ENCODE measurements at regions not wholly inside any gene's neighbourhood (a gene's known extent, or its start where the extent isn't known, plus 50 kb on each side); places are given as distances from the start of the nearest gene placed in this dataset.

DNA sequence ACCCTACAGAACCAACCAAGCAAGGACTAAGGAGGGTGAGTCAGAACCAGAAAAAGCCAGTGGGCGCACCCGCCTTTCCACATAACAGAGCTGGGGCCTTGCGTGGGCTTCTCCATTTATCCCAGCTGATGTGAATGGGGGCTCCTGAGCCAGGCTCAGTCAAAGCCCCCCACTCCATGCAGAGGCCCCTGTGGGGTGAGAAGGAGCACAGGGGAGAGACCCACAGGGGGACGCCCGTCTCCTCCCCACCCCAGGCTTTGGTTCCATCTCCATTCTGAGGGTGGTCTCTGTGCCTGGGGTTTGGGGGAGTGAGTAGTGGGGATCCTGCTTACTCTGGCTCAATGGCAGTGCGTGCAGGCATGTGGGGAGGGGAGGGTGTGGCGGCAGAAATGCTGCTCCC is 210.1 kb upstream of the TNRC6C start:
- TF ChIP-seq, protein P1, sequence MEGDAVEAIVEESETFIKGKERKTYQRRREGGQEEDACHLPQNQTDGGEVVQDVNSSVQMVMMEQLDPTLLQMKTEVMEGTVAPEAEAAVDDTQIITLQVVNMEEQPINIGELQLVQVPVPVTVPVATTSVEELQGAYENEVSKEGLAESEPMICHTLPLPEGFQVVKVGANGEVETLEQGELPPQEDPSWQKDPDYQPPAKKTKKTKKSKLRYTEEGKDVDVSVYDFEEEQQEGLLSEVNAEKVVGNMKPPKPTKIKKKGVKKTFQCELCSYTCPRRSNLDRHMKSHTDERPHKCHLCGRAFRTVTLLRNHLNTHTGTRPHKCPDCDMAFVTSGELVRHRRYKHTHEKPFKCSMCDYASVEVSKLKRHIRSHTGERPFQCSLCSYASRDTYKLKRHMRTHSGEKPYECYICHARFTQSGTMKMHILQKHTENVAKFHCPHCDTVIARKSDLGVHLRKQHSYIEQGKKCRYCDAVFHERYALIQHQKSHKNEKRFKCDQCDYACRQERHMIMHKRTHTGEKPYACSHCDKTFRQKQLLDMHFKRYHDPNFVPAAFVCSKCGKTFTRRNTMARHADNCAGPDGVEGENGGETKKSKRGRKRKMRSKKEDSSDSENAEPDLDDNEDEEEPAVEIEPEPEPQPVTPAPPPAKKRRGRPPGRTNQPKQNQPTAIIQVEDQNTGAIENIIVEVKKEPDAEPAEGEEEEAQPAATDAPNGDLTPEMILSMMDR (conservative IDR thresholded peaks at IDR 0.05; ENCODE audit: low read depth, low read length) = no peak
- DNase-seq (ENCODE audit: low read depth) = no peak
- no peak overlapping the region for H3K4me3 ChIP-seq (ENCODE audit: low read length)

DNA sequence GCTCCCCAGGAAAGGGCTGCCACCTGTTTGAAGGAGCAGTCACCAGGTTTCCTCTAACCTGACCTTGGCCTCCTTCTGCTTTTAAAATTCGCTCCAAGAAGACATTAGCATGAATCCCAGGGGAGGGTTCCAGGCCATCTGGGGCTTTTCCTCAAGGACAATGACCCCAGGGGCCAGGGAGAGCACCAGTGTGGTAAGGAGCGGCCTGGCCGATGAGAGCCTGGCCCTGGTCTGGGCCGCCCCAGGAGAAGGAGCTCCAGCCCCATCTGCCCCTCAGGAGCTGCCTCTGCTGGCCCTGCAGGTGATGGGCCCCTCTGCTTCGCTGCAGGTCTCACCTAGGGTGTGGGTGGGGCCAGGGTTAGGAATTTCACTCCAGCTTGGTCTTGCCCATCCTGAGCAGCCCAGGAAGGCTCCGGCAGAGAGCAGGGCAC is 209.2 kb upstream of the TNRC6C start:
- no peak for DNase-seq (ENCODE audit: low read depth)
- TF ChIP-seq, protein P1 (conservative IDR thresholded peaks at IDR 0.05; ENCODE audit: low read depth, low read length) = no peak

DNA sequence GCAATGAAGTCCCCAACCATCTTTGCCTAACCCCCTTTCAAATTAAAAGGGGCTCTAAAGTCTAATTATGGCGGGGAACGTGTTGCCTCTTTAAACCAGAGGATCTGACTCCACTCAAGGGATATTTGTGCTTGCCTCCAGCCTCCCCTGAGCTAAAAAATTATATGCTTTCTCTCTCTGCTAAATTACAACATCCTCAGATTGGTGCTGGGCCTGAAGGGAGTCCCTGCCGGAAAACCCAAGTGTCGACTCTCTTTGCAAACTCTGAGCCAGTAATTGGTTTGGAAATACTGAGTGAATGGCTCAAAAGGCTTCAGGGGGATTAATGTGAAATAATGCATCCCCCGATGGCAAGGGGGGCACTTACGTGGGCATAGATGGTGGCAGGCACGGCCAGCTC is 208.5 kb upstream of the TNRC6C start:
- H3K4me3 ChIP-seq (ENCODE audit: low read length) = no peak overlapping the region
- DNase-seq (ENCODE audit: low read depth) = no peak
- TF ChIP-seq, protein P1 (conservative IDR thresholded peaks at IDR 0.05; ENCODE audit: low read depth, low read length) = no peak

More for the DNA sequence above, 209.2 kb upstream of the TNRC6C start:
- H3K4me3 ChIP-seq (ENCODE audit: low read length) = no peak overlapping the region

DNA sequence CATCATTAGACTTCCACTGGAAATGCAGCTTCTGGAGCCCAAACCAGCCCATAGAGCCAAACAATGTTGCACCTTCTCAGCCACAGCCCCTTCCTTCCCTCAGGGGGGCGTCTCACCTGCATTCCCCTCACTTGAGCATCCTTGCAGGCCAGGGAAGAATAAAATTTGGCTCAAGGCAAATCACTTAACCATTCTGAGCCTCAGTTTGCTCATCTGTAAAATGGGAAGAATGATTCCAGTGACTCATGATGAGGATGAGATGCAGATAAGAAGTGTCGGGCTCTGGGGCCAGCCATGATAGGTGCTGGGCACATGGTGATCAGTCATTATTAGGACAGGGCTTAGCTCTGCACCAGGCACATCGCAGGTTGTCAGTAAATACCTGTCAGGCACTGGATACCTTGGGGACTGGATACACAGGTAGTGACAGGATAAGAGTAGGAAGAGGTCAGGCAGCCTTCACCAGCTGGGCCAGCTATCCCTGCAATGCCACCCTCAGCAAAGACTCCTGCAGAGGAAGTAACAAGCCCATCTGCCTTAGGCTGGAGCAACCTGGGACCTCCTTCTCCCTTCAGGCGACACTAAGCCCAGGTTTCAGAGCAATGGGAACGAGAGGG is 208.0 kb upstream of the TNRC6C start:
- H3K4me3 ChIP-seq (ENCODE audit: low read length) = no peak overlapping the region
- TF ChIP-seq, protein P1 (conservative IDR thresholded peaks at IDR 0.05; ENCODE audit: low read depth, low read length) = no peak
- DNase-seq (ENCODE audit: low read depth) = no peak

DNA sequence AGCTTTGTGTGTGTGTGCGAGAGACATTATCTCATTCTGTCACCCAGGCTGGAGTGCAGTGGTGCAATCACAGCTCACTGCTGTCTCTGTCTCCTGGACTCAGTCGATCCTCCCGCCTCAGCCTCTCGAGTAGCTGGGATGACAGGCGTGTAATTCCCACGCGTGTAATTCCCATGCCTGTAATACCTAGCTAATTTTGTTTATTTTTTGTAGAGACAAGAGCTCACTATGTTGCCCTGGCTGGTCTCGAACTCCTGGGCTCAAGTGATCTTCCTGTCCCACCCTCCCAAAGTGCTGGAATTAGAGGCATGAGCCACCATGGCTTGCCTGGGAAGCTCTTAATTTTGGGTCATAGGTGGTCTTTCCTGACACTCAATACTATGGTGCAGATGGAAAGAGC is 205.3 kb upstream of the TNRC6C start:
- no peak for DNase-seq (ENCODE audit: low read depth)
- TF ChIP-seq, protein P1 (conservative IDR thresholded peaks at IDR 0.05; ENCODE audit: low read depth, low read length) = no peak
- no peak overlapping the region for H3K4me3 ChIP-seq (ENCODE audit: low read length)

DNA sequence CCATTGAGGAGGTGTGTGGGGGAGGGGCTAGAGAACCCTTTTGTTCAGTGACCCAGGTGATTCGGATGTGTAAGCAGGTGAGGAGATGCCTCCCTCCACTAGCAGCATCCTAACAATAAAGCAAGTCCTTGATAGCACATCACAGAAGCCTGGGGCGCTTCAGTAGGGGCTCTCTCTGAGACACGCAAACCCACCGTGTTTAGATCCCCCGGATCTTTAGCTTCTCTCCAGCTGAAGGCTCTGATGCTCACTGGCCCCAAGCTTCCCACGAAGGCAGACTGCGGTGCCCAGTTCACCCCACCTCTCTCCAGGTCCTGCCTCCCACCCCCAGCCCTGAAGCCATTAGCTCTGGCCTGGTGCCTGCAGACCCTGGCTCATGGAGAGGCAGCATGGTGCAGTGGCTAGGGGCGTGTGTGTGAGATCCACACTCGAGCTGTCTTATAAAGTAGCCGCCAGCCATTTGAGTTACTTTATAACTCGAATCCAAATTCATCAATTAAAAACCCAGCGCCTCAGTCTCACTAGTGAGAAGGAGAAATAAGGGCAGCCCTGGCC is 204.7 kb upstream of the TNRC6C start:
- DNase-seq (ENCODE audit: low read depth) = no peak

More for the DNA sequence above, 204.7 kb upstream of the TNRC6C start:
- TF ChIP-seq, protein P1 (conservative IDR thresholded peaks at IDR 0.05; ENCODE audit: low read depth, low read length) = no peak
- no peak overlapping the region for H3K4me3 ChIP-seq (ENCODE audit: low read length)
